ENCODE measurements at regions not wholly inside any gene's neighbourhood (a gene's known extent, or its start where the extent isn't known, plus 50 kb on each side); places are given as distances from the start of the nearest gene placed in this dataset.

DNA sequence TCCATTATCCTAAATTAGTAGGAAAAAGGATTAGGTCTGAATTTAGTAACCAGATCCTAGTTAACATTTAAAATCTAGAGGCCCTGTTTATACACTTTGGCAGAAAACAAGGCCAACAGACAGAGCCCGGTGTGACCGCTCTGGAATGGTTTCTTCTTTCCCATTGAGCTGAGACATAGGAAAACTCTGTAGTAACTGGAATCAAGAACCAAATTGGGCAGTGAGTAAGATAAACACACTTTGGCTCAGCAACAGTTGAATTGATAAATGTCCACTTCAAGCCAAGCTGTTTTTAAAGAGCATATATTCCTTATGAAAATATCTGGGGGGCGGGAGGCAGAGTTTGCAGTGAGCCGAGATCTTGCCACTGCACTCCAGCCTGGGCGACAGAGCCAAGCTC, 343.7 kb upstream of the SEMA3A start:
- no peak for ATAC-seq
- DNase-seq, result no peak

DNA sequence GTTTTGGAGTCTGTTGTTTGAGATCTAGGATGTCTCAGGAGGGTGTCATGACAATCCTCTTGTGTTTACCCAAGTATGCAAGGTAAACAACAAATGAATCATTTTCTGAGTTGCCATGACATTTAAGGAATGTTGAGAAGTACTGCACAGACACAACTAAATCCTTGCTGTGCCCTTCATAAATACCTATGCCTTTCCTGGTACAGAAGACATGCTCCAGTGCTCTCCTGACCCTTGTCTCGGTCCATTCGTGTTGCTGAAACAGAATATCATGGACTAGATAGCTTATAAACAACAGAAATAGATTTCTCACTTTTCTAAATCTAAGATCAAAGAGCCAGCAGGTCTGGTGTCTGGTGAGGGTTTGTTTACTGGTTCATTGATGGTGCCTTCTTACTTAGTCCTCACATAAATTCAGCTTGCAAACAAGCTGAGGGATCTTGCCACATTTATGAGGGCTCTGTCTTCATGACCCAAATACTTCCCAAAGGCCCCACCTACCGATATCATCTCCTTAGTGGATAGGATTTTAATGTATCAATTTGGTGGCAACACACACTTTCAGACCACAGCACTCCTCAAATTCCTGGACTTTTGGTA, 341.8 kb upstream of the SEMA3A start:
- ATAC-seq, result no peak
- DNase-seq, result no peak

DNA sequence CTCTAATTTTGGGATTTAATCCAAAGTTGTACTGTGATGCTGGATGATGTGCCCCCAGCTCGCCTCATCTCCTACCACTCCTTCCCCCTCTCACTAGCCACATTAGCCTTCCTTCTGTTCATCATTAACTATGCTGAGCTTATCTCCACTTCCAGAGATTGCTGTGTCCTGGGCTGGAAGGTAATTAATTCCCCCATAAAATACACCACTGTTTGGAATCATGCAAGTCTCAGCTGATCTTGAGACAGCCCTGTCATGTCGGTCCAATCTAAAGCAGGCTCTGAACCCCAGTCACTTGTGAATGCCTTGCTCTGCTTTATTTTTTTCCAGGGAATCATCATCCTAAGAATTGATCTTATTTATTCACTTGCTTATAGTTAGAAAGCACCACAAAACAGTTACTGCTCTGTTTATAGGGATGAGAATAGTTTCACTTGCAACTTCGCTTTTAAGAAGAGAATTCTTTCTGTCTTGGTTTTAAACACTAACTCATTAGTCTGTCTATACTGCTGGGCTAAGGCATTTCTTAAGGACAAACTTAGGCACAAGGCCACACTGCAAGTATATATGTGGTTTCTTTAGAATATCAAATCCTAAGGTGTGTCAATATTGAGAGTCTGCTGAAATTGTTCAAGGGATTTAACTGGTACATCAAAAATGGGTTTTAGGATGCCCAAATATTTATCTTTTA, 341.1 kb upstream of the SEMA3A start:
- DNase-seq (no peak), ATAC-seq (no peak)

DNA sequence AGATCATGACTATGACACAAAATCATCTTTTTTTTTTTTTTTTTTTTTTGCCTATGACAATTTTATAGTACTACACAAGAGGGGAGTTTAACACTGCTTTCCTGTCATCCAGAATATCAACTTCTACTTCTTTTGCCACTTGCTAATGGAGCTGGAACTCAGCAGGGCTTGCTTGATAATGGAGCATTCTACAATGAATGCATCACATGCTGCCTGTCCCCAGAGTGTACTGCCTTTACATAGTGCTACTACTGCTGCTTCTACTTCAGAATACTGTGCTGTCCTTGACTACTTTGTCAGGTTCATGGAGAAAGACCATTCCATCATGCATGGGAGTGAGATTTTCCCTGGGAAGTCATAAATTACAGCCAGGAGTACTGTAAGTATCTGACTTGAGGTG, 338.6 kb upstream of the SEMA3A start:
- DNase-seq (no peak), ATAC-seq (no peak)

DNA sequence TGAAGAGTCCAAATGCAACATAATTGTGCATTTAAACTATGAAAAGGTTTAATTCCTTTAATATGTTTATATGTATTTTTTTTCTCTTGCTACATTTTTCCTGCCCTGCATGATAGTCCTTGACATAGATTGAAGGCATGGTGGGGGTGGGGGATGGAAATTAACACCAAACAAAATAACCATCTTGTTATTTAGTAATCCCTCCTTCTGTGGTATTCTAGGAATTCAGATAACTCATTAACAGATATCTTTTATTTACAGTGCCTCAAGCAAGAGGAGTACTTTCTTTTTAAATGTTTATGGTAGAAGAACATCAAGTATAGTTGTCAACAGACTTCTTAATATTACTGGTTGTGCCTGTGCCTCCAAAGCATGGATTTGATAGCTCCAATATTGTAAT, 337.6 kb upstream of the SEMA3A start:
- DNase-seq, result no peak
- ATAC-seq, result no peak

DNA sequence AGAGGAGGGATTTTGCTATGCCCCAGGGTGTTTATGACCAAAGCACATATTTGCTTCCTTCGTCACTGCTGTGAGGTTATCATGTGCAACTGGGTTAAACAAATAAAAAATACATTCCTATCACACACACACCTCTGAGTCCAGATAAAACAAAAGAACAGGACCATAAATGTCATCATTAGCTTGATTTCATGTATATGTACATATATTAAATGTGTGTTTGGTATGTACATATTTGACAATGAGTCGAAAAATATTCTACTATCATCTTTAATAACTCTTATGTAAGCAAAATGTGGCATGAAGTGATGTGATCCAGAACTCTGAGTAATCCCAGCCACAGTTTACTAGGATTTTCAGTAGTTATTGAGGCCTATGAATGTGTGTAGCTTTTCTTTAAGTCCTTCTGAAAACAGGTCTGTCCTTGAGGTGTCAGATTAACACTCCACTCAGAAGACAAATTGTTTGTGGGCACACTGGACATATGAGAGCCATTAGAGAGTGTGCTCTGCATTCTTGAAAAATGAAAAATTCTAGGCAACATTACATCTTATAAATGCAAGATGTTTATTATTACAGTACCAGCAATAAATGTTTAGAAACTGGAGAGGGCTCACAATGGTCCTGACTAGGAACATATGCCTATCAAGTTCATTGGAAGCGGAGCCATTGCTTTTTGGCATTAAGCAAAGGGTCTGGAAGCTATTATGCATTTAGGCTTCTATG, 335.1 kb upstream of the SEMA3A start:
- DNase-seq, result no peak
- ATAC-seq, result no peak

DNA sequence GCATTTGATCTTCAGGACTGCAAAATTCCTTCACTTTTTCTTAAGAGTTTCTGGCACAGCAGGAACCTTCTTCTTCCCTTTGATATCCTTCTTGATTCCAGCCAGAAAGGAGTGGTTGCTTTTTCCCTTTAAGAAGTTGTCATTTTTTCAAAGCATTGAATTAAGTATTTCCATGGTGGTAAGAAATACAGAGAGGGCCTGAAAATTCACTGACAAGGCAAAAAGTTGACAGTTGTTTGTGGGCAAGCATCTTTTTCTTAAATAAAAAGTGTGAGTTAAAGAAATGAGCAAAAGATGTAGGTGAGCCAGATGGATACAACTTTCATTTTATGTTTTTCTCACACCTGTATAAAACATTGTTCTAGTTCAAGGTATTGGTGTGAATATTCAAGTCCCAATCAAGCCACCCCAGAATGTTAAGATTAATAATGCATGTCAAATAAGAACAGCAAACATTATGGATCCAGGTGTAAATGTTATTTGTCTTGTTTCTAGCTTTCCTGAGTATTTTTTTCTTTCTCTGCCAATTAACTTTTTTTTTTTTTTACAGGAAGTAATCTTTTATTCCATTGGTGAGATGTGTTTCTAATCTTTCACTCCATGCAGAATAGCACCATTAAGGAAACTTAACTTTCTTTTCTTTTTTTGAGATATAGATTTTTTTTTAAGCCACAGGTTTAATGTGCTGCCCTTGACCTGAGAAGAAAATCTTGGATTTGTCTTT, 334.3 kb upstream of the SEMA3A start:
- DNase-seq (no peak), ATAC-seq (no peak)

DNA sequence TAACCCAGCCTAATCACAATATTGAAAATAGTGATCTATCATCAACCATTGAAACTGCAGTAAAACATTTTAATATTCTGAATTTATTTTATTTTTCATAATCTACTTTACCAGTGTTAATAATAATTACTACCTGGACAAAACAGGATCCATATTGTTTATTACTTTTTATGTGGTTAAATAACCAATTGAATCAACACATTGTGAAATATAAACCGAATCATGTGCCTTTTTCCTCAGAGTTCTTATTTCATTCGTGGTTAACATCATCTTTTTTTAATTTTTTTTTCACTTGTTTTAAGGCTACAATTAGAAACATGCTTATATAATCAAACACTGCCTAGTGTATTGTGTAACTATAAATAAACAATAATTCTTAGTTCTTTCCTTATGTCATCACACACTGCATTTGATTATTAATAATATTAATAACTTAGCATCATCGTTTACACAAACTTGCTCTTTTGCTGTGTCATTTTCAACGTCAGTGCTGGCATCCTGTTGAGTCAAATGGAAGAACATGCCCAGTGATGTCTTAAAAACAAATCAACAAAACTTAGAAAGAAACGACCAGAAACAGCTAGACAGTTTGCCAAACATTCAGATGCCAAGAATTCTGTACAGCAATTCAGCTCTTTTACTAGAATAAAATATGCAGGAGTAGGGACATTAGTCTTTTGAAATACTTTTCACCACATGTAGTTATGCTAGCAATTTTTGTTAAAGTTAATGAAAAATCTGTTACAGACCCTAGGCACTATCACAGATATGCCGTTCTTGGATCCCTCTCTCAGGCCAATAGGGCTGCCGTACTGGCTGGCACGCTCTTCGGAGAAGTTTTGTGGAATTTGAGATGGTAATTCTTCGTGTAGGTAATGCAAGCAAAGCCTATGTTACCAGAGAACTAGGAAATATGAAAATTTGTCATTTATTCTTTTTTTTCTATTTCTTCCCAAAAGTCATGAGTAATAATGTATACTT, 330.4 kb upstream of the SEMA3A start:
- ATAC-seq (no peak), DNase-seq (no peak)

DNA sequence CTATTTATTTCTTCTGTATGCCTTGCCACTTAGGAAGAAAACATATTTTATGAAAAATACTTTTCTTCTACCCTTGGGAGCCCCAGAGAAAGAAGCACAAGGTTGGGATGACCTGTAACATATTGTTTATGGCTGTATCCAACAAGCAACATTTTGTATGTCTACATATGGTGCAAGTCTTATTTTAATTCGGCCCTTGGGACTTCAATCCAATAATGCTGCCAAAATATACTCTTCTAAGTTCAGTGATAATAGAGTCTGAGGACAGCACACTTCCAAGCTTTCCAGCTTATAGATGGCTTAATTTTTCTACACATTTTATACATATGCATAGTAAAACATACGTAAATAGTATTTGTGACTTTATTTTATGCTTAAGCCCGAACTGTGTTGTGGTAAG, 318.5 kb upstream of the SEMA3A start:
- ATAC-seq, result no peak

DNA sequence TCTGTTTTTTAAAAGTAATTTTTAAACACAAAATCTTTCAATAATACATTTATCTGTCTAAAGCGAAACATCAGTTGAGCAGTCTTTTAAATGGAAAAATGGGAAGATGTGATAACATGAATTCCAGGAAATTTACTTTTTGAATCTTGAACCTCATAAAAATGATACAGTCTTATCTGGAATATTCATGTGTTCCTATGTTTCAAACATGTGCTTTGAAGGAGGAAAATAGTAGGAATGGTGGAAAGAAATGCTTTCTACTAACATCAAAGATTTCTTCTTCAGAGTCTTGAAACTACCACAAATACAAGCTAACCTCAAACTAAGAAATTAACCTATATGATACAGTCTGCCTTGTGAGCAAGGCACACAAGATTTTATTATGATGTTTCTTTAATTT, 317.5 kb upstream of the SEMA3A start:
- ATAC-seq (no peak), DNase-seq (no peak)

More for the DNA sequence above, 318.5 kb upstream of the SEMA3A start:
- no peak for DNase-seq

DNA sequence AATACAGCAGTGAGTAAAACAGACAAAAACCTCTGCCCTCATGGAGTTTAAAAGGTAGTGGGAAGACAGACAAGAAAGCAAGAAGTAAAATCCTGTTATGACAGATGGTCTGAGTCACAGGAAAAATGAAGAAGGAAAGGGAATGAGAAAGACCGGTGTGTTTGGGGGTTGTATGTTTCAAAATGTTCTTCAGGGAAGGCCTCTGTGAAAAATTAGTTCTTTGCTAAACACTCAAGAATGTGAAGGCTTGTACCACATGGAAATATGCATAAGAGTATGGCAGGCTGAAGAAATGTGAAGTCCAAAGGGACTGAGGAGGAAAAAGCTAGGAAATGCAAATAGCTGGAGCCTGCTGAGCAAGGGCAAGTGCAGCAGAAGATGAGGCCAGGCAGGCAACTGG, 315.9 kb upstream of the SEMA3A start:
- DNase-seq, result no peak
- no peak for ATAC-seq

DNA sequence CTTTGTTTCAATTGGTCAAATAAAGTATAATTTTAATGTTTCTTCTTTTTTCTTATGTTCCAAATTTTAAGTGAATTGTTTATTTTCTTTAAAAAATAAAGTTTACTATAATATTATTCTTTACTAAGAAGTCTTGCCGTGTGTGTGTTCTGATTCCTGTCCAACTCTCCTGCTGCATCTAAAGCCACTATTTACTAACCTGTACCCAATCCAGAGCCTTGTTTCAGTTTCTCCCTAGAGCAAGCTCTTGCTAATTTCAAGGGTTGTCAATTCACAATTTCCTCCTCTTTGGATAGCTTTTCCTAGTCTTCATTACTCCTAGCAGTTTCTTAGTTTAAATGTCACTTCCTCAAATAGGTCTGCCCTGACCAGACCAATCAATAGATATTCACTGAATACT, 314.9 kb upstream of the SEMA3A start:
- no peak for ATAC-seq
- no peak for DNase-seq

DNA sequence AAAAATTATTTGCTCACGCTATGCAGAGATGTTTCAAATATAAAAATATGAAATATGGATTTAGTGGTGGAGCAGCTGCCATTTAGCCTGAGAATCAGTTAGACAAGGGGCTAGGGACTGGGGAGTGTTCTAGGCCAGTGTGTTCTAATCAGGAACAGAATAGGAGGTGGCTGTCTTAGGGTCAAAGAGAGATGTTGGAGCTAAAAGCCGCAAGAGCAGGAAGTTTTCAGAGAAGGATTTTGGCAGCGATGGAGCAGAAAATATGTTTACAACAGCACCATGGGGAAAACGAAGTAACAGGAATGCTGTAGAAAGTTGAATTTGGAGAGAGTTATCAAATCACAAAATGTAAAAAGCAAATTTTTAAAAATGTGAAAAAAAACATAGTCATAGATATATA, 314.0 kb upstream of the SEMA3A start:
- no peak for DNase-seq
- no peak for ATAC-seq

- ATAC-seq (no peak), DNase-seq (no peak)
These were observed 312.9 kb upstream of the SEMA3A start for GRCh38 chr7:84507529-84507928.

GRCh38 chr7:84506151-84506550, 311.6 kb upstream of the SEMA3A start:
- ATAC-seq (no peak), DNase-seq (no peak)

DNA sequence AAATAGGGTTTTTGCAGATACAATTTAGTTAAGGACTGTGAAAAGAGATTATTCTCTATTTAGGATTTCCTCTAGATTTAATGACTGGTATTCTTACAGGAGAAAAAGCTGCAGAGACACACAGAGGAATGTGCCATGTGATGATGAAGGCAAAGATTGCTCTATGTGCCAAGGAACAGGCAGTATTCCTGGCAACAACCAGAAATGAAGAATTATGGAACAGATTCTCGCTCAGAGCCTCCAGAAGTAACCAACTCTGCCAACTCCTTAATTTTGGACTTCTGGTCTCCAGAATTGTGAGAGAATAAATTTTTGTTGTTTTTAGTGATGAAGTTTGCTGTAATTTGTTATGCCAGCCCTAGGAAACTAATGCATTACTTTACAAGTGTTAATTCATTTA, 307.6 kb upstream of the SEMA3A start:
- DNase-seq, result no peak
- ATAC-seq, result no peak

DNA sequence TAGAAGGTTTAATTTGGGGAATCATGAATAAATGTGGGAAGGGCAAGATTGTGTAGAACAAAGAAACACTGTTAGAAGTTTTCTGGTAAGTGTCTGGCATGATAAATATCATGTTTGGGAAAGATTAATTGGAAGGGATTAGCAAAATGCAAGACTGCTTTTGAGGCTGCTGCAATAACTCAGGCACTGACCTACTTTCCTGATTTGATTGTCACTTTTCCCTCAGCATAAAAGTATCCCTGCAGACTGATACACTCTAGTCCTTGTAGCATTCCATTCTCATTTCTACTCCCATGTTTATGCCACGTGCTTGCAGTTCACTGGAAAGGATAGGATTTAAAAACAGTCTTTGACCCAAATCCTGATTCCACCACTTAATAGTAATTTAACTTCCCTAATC, 303.3 kb upstream of the SEMA3A start:
- DNase-seq (no peak), ATAC-seq (no peak)

- ATAC-seq, result no peak
These were observed 300.5 kb upstream of the SEMA3A start for GRCh38 chr7:84495128-84495527.

DNA sequence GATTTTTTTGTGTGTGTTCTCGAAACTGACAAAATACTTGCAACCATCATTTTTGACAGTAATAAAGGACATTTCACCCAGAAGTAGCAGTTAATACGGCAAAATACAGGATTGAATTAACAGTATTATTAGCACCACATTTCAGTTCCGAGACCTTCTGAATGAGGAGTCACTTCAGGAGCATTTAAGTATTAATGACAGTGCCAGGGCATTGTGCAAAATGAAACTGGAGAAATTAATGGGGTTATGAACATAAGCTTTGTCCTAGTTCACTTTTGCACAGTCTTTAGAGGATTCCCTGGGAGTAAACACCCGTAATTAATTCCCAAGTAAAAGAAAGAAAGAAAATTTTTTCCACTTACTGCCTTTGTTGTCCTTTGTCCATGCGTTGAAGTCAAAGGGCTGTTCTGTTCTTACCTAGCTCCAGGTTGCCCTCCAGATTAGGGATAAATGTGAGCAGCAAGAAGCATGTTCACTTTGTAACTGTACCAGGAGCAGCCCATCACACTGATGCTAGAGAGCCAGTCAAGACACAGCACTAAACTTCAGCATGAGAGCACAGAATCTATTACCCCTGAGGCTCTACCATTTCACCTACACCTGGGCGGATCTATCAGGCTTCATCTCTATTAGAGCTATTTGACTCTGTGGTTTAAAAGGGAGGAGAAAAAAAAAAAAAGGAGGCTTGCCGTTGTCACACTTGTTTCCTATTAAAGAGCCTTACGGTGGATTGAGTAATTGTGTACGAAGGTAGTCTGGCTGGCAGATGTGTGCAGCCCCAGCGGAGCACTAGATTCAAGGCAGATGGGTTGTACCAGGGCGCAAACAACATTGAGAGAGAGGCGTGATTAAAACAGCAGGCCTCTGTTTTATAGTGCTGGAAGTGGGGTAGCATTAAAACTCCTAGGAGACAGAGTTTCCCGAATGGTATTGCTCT, 297.8 kb upstream of the SEMA3A start:
- no peak for ATAC-seq

More at GRCh38 chr7:84495128-84495527, 300.5 kb upstream of the SEMA3A start:
- DNase-seq, result no peak

GRCh38 chr7:84490661-84491060, 296.1 kb upstream of the SEMA3A start:
- ATAC-seq (no peak), DNase-seq (no peak)

More for the DNA sequence above, 297.8 kb upstream of the SEMA3A start:
- no peak for DNase-seq

Data from stimulated activated naive CD8-positive, alpha-beta T cell treated with anti-CD3 and anti-CD28 coated beads, Interleukin-15, Interleukin-2, amounts not matched to agents 100 U/mL and 50 U/mL, for 24 hours (primary cell).